NCI-H1092 treated with DMSO at 0.1 percent for 48 hours (cell line): ENCODE measurements at regions not wholly inside any gene's neighbourhood (a gene's known extent, or its start where the extent isn't known, plus 50 kb on each side); places are given as distances from the start of the nearest gene placed in this dataset.
"Not testable (repeated sequence)": the region's sequence is repeated elsewhere in the genome, so short reads cannot be mapped to it uniquely, and the experiment has no call there.

ENCODE experiments used
- DNase-seq: peaks from one replicate; lab custom pipeline; 2025; lab: John Stamatoyannopoulos, UW

DNA sequence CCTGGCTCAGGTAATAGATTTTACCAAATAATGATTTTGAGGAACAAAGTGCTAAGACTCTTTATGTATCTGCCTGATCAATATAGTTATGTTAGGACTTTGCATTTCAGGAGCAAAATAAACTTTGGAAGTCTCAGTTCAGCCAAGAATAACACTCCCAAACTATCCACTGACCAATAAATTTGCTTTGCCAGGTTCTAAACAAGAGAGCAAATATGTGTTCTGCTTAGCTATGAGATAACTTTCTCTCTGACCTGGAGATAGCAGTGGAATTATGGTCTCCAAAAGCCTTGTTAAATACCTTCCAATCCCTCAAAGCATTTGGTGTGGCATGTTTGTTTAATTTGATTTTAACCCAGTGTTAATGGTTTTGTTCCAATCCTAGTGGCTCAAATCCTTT, 1541.1 kb downstream of the FAM181B start:
- DNase-seq, result no peak

GRCh38 chr11:81190546-81190945, 1543.1 kb downstream of the FAM181B start:
- no peak for DNase-seq

DNA sequence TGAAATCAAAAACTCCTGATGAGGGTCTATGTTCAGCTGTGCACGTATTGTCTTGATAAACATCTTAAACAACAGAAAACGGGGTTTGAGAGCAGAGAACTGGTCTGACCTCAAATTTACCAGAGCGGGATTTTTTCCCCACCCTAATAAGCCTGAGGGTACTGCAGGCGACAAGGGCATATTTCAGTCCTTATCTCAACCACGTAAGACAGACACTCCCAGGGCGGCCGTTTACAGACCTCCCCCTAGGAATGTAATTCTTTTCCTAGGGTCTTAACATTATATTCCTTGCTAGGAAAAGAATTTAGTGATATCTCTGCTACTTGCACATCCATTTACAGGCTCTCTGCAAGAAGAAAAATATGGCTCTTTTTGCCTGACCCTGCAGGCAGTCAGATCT, 1546.6 kb downstream of the FAM181B start:
- DNase-seq, result not testable (repeated sequence)

DNA sequence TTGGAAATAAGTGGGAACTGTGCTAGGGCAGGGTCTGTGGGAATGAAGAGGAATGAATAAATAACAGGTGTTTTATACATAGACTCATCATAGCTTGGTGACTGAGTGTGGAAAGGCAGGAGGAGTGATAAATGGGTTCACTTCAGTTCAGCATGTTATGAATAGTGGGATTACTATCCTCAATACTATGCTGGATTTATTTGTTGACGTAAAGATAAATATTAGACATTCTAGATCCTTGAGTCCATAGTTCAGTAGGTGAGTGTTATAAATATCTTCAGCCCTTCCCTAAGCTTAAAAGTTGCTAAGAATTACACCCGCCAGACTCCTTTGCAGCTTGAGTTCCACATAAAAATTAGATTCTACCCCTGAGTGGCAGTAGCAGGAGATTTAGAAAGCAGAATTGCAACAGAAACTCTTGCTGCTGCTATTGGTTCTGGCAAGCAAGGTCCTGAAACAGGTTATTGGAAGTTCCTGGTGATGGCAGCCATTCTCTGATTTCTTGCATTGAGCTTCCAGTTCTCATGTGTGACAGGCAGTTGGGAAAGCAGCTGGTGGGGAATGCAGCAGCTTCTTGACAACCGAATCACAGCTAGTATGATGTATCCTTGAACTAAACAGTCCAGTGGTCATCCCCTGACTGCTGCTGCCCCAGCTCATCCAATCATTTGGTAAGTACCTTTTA, 1558.9 kb downstream of the FAM181B start:
- no peak for DNase-seq

GRCh38 chr11:81165164-81165563, 1568.5 kb downstream of the FAM181B start:
- no peak for DNase-seq

GRCh38 chr11:81159900-81160299, 1573.8 kb downstream of the FAM181B start:
- no peak for DNase-seq

DNA sequence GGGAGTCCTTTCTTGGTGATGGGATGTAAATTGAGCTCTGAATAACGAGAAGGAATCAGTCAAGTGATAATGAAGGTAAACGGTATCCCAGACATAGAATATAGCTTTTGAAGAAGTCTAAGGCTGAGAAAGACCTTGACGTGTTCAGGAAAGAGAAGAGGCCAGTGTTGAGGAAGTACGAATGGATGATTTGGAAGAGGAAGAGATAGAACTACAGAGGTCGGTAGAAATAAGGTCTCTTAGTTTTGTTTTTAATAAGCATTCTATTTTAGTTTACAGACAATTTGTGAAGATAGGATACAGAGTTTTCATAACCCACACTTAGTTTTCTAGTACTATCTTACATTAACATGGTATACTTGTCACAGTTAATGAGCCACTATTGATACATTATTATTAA, 1598.1 kb downstream of the FAM181B start:
- no peak for DNase-seq

GRCh38 chr11:81129618-81130017, 1604.0 kb downstream of the FAM181B start:
- no peak for DNase-seq

- DNase-seq, result no peak
Measured at GRCh38 chr11:81112718-81113117, 1620.9 kb downstream of the FAM181B start.

DNA sequence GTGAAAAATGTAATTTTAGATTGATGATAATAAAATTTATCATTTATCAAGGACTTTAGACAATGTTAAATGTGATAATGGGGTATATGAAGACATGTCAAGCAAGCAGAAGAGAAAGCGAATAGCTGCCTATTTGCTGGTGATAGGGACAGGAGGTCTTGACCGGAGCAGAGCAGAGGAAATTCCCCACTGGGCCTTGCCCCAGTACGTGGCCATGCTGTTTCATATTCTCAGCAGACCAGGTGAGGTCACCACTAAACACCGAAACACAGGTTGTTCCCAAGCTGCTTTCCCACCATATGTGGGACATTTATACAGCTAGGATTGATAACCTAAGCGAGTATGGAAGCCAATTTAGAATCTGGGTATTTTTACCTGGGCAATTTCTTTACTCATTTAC, 1629.6 kb downstream of the FAM181B start:
- no peak for DNase-seq

DNA sequence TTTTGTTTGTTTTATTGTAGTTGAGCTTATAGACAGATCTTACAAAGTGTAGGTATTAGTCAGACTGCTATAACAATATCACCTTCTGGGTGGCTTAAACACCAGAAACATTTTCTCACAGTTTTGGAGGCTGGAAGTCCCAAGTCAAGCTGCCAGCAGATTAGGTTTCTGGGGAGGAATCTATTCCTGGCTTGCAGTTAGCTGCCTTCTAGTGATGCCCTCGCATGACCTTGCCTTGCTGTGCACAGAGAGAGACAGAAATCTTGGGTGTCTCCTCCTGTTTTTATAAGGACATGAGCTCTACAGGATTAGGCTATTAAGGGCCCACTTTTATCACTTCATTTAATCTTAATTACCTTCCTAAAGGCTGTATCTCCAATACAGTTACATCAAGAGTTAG, 1635.2 kb downstream of the FAM181B start:
- no peak for DNase-seq

DNA sequence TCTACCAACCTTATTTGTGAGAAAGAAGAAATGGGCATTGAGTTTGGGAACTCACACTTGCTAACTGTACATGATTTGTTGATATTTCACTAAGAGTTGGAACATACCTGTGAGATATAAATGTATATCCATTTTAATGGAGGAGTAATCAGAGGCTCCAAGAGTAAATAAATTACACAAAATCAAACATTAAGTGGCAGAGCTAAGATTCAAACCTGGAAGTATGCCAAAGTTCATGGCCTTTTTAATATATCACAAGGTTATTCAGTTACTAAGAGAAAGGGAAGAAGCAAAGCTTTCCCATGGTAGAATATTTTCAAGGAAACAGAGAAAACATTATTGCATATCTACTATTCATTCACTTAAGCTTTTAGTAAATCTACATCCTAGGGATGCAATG, 1641.1 kb downstream of the FAM181B start:
- no peak for DNase-seq

GRCh38 chr11:81089242-81089641, 1644.4 kb downstream of the FAM181B start:
- no peak for DNase-seq

- DNase-seq, result no peak
Measured at GRCh38 chr11:81080476-81080875, 1639.6 kb upstream of the TENM4 start.

DNA sequence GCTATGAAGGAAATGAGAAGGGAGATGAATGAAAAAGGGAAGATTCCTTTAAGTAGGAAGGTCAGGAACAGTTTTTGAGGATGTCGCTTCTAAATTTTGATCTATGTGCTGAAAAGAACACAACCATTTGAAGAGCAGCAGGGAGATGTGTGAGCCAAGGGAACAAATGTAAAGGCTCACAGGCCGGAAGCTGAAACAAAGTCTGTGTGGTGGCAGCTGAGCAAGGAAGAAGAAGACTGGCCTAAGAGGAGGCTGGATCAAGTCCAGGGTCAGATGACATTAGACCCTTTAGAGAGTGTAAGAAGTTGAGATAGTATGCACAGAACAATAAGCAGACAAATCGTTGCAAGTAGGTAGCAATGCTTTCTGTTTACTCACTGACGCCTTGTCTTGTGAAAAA, 1631.4 kb upstream of the TENM4 start:
- DNase-seq, result no peak

- no peak for DNase-seq
Measured at GRCh38 chr11:81071606-81072005, 1630.8 kb upstream of the TENM4 start.

DNA sequence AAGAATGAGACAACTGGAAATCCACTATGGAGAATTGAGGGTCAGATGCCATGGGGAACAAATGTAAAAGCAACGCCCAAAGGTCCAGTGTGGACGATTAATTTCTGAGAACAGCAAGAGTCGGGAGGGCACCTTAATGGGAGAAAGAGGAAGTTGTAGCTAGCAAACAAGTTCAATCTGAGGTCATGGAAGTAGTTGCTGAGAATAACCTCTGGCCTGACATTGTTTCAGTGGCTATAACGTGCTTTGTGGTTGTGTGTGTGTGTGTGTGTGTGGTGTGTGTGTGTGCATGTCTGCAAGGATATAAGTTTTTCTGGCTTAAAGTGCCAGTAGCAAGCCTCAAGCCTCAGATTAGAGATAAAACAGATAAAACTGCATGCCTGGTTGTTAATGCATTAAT, 1630.1 kb upstream of the TENM4 start:
- DNase-seq, result no peak

DNA sequence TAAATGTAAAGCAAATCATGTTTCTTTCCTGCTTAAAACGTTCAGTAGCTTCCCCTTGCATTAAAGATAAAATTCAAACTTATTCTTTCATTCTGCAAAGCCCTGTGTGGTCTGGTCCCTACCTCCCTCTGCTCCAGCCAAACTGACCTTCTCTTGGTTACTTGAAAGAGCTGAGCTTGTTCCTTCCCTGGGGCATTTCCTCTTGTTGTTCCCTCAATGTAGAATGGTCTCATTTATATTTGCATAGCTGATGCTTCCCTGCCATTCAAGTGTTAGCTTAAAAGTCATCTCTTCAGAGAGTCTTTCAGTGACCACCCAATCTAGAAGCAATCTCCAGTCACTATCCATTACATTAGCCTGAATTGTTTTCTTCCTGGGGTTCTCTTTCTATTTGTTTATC, 1618.5 kb upstream of the TENM4 start:
- DNase-seq, result no peak

DNA sequence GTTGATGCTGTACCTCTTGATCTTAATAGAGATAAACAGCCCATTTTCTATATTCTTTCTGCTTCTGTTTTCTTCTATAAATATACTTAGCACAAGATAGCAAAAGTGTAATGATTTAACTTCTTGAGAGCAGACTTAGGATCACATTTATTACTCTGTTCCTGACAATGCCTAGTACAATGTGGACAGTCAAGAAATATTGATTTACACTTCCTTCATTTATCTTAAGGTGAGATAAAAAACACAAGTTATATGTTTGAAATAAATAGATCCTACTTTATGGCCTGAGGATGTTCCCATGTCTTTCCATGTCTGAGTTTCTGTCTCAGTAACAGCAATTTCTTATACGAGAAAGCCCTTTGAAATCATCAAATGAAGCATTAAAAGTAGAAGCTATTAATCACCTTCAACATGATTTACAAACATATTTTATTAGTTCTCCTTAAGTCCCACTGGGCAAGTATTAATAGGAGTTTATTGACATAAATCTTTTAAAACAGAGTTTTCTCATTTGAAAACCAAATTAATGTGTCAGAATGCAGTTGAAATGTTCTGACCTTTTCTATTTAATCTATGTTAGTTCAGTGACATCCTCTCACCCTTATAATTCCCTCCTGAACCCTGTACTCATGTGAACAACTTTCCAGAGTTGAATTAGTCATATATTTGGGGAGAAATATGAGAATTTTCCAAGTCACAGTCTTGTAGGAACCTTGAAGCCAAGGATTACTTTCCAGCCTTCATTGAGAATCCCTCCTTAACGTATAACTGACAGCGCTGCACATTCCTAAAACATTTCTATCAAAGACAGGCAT, 1611.7 kb upstream of the TENM4 start:
- no peak for DNase-seq

DNA sequence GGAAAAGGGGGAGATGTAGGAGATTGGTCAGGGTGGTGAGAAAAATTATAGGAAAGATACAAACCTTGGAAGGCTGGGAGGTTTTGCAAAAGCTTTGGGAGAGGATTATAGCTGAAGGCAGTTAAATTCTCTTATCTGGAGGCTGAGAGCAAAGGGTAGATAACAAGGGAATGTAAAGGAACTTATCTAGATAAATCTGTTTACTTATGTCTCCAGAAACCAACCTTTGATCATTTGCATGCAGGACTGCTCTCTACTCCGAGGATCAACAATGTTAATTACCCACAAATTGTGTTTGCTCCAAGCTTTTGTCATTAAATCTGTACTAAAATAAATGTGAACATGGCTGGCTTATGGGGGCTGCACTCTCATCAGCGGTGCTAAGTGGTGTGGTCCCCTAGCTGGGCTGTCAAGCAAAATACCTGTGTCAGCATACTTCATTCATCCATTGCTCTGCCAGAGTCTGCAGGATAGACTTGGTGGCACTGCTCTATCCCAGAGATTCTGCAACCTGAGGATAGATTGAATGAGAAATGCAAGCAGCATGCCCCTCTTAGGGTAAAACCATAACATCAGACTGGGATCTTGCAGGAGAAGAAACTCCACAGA, 1599.2 kb upstream of the TENM4 start:
- DNase-seq, result no peak

GRCh38 chr11:81036168-81036870, 1595.5 kb upstream of the TENM4 start:
- DNase-seq, result no peak

DNA sequence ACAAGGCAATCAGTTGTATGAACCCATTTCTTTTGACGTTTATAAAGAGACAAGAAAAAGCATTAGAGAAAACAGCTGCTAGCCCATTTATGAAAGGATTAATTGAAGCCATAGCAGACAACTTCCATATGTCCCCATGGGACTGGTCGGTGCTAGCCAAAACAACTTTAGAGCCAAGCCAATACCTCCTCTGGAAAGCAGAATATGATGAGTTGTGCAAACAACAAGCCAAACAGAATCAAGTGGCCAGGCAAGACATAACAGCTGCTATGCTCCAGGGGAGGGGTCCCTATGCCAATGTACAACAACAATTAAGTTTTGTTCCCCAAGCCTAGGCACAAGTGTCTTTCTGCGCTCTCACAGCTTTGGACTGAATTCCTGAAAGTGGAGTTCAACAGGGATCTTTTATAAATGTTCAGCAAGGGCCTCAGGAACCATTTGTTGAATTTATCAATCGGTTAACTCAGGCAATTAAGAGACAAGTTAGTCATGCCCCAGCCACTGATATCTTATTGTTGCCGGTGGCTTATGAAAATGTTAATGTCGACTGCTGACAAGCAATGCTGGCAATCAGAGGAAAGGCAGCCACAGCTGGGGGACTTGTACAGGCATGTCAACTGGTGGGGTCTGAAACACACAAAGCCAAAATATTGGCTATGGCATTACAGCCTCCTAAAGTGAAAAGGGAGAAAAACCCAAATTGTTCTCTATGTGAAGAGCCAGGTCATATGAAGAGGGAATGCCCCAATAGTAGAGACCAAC, 1593.1 kb upstream of the TENM4 start:
- DNase-seq, result no peak
